ENCODE measurements at regions not wholly inside any gene's neighbourhood (a gene's known extent, or its start where the extent isn't known, plus 50 kb on each side); places are given as distances from the start of the nearest gene placed in this dataset.

DNA sequence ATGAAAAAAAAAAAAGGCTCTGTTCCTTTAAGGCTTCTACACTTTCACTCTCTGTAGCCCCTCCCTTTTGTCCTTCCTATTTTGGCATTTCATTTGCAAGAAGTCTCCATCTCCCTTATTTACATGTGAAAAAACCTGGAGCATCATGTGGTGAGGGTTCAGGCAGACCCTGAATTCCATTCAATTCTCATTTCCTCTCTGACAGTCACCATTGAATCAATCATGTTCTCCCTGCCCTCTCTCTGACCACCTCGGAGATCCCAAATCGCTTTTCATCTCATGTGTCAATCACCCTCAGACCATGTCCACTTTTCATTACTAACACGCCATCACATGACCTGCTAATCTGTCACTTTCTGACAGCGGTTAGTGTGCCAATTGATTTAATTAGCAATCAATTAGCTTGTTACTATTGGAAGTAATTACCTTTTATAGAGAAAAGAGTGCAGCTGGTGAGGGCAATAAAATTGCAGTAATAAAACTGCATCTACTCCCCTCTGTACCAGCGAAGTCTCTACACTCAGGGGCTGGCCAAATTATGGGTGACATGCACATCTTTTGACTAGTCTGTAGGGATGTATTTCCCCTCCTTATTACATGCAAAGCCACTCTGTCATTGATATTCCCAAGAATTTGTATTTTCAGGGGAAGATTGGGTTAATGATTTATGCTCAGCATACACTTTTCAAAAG is 317.4 kb downstream of the EN1 start:
- Histone ChIP-seq H2AK5ac (ENCODE audit: low read length) (no peak overlapping the region), H3K27ac (ENCODE audit: low read depth, low read length) (no peak overlapping the region), H3K23ac (ENCODE audit: low read length) (no peak overlapping the region), H2BK5ac (ENCODE audit: low read length) (no peak overlapping the region), H3K4me1 (ENCODE audit: control insufficient read depth, low read depth, low read length) (no peaks in the 10 kb centered on the region), H3K27me3 (ENCODE audit: insufficient read depth, low read length, poor library complexity) (no peaks in the 10 kb centered on the region), H3K9ac (ENCODE audit: low read length) (no peak overlapping the region), H4K5ac (ENCODE audit: low read length) (no peak overlapping the region), H4K8ac (ENCODE audit: low read depth, low read length) (no peak overlapping the region), H3K79me2 (ENCODE audit: control insufficient read depth, insufficient read depth, low read length) (no peaks in the 10 kb centered on the region), H3K4me3 (ENCODE audit: low read length) (no peak overlapping the region), H2BK15ac (replicated peaks; ENCODE audit: low read depth) (no peak overlapping the region), H3K56ac (ENCODE audit: low read length) (no peak overlapping the region), H3K4ac (ENCODE audit: low read depth, low read length) (no peak overlapping the region), H3K4me2 (ENCODE audit: low read length) (no peak overlapping the region), H3K18ac (ENCODE audit: low read length) (no peak overlapping the region), H3K79me1 (ENCODE audit: low read length) (no peaks in the 10 kb centered on the region), H2BK120ac (ENCODE audit: low read depth, low read length) (no peak overlapping the region), H3K36me3 (ENCODE audit: control insufficient read depth, insufficient read depth, low read length) (no peaks in the 10 kb centered on the region)
- WGBS (ENCODE audit: extremely low coverage, insufficient coverage, low lambda C conversion rate), result no CpG with 5 or more reads among the region's 5 CpGs
- peak; percentile 42 for DNase-seq

DNA sequence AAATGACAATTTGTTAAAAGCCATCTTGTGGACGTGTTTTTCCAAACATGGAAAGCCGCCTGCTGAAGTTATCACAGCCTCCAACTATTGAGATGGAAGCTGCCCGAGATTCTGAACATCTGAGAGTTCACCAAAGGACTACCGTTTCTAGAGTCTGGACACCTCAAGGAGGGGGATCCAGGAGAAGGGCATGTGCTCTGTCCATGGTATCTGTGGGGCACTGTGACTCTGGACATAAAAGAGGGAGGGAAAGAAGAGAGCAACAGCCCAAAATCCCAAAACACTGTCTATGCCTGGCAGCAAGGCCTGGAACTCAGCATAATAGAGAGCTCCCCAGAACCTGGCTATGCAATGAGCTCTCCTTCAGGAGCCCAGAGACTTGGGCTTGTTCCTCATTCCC is 319.9 kb downstream of the EN1 start:
- Histone ChIP-seq H4K8ac (ENCODE audit: low read depth, low read length) (no peak overlapping the region), H2BK15ac (replicated peaks; ENCODE audit: low read depth) (no peak overlapping the region), H3K27me3 (ENCODE audit: insufficient read depth, low read length, poor library complexity) (no peaks in the 10 kb centered on the region), H3K4me1 (ENCODE audit: control insufficient read depth, low read depth, low read length) (no peaks in the 10 kb centered on the region), H3K4ac (ENCODE audit: low read depth, low read length) (no peak overlapping the region), H2AK5ac (ENCODE audit: low read length) (no peak overlapping the region), H3K4me3 (ENCODE audit: low read length) (no peak overlapping the region), H3K23ac (ENCODE audit: low read length) (no peak overlapping the region), H4K5ac (ENCODE audit: low read length) (no peak overlapping the region), H2BK5ac (ENCODE audit: low read length) (no peak overlapping the region), H3K79me1 (ENCODE audit: low read length) (no peaks in the 10 kb centered on the region), H3K27ac (ENCODE audit: low read depth, low read length) (no peak overlapping the region), H3K4me2 (ENCODE audit: low read length) (no peak overlapping the region), H2BK120ac (ENCODE audit: low read depth, low read length) (no peak overlapping the region), H3K18ac (ENCODE audit: low read length) (no peak overlapping the region), H3K79me2 (ENCODE audit: control insufficient read depth, insufficient read depth, low read length) (no peaks in the 10 kb centered on the region), H3K9ac (ENCODE audit: low read length) (no peak overlapping the region), H3K36me3 (ENCODE audit: control insufficient read depth, insufficient read depth, low read length) (no peaks in the 10 kb centered on the region), H3K56ac (ENCODE audit: low read length) (no peak overlapping the region)
- no CpG with 5 or more reads among the region's 4 CpGs for WGBS (ENCODE audit: extremely low coverage, insufficient coverage, low lambda C conversion rate)
- DNase-seq, result peak; percentile 2

- H3K27me3 ChIP-seq (ENCODE audit: insufficient read depth, low read length, poor library complexity), result no peaks in the 10 kb centered on the region
- no peak overlapping the region for H4K5ac ChIP-seq (ENCODE audit: low read length)
- no peak overlapping the region for H3K23ac ChIP-seq (ENCODE audit: low read length)
- H3K79me1 ChIP-seq (ENCODE audit: low read length), result no peaks in the 10 kb centered on the region
- no peak overlapping the region for H4K8ac ChIP-seq (ENCODE audit: low read depth, low read length)
- no peaks in the 10 kb centered on the region for H3K4me1 ChIP-seq (ENCODE audit: control insufficient read depth, low read depth, low read length)
- H3K18ac ChIP-seq (ENCODE audit: low read length), result no peak overlapping the region
- H3K4ac ChIP-seq (ENCODE audit: low read depth, low read length), result no peak overlapping the region
- H3K27ac ChIP-seq (ENCODE audit: low read depth, low read length), result no peak overlapping the region
- H3K4me3 ChIP-seq (ENCODE audit: low read length), result no peak overlapping the region
- H3K79me2 ChIP-seq (ENCODE audit: control insufficient read depth, insufficient read depth, low read length), result no peaks in the 10 kb centered on the region
- no peak overlapping the region for H3K4me2 ChIP-seq (ENCODE audit: low read length)
- H2BK15ac ChIP-seq (replicated peaks; ENCODE audit: low read depth), result no peak overlapping the region
- no peak overlapping the region for H2BK120ac ChIP-seq (ENCODE audit: low read depth, low read length)
- no peak overlapping the region for H3K56ac ChIP-seq (ENCODE audit: low read length)
- no peaks in the 10 kb centered on the region for H3K36me3 ChIP-seq (ENCODE audit: control insufficient read depth, insufficient read depth, low read length)
- H2BK5ac ChIP-seq (ENCODE audit: low read length), result no peak overlapping the region
- DNase-seq, result no peak
- H2AK5ac ChIP-seq (ENCODE audit: low read length), result no peak overlapping the region
- H3K9ac ChIP-seq (ENCODE audit: low read length), result no peak overlapping the region
These were observed 322.1 kb downstream of the EN1 start for GRCh38 chr2:118525346-118525745.

DNA sequence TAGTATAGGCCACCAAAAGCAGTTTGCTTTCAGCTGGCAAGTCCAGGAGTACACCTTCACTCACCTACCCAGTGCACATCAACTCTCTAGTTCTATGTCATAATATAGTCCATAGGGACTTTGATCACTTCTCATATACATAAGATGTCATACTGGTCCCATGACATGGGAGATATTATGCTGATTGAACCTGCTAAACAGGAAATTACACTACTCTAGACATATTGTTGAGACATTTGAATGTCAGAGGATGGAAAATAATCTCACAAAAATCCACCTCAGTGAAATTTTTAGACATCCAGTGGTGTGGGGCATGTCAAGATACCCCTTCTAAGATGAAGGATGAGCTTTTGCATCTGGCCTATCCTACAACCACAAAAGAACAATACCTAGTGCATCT is 322.5 kb downstream of the EN1 start:
- Histone ChIP-seq H3K4me2 (ENCODE audit: low read length) (no peak overlapping the region), H3K79me1 (ENCODE audit: low read length) (no peaks in the 10 kb centered on the region), H3K4ac (ENCODE audit: low read depth, low read length) (no peak overlapping the region), H3K4me3 (ENCODE audit: low read length) (no peak overlapping the region), H3K56ac (ENCODE audit: low read length) (no peak overlapping the region), H3K18ac (ENCODE audit: low read length) (no peak overlapping the region), H2BK15ac (replicated peaks; ENCODE audit: low read depth) (no peak overlapping the region), H4K8ac (ENCODE audit: low read depth, low read length) (no peak overlapping the region), H3K79me2 (ENCODE audit: control insufficient read depth, insufficient read depth, low read length) (no peaks in the 10 kb centered on the region), H3K27me3 (ENCODE audit: insufficient read depth, low read length, poor library complexity) (no peaks in the 10 kb centered on the region), H2AK5ac (ENCODE audit: low read length) (no peak overlapping the region), H3K36me3 (ENCODE audit: control insufficient read depth, insufficient read depth, low read length) (no peaks in the 10 kb centered on the region), H2BK120ac (ENCODE audit: low read depth, low read length) (no peak overlapping the region), H2BK5ac (ENCODE audit: low read length) (no peak overlapping the region), H3K23ac (ENCODE audit: low read length) (no peak overlapping the region), H4K5ac (ENCODE audit: low read length) (no peak overlapping the region), H3K4me1 (ENCODE audit: control insufficient read depth, low read depth, low read length) (no peaks in the 10 kb centered on the region), H3K9ac (ENCODE audit: low read length) (no peak overlapping the region), H3K27ac (ENCODE audit: low read depth, low read length) (no peak overlapping the region)
- no peak for DNase-seq

DNA sequence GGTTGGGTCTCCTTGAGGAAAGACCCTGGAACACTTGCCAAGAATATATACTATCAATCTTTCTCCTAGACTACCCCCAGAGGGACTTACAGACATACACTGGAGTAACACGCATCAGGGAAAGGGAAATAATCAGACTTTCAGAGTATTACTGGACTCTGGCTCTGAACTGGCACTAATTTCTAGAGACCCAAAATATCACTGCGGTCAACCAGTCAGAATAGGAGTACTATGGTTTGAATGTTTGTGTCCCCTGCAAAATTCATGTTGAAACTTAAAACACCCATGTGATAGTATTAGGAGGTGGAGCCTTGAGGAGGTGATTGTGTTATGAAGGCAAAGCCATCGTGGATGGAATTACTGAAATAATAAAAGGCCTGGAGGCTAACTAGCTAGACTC is 323.7 kb downstream of the EN1 start:
- Histone ChIP-seq H2BK15ac (replicated peaks; ENCODE audit: low read depth) (no peak overlapping the region), H3K4me2 (ENCODE audit: low read length) (no peak overlapping the region), H4K8ac (ENCODE audit: low read depth, low read length) (no peak overlapping the region), H3K23ac (ENCODE audit: low read length) (no peak overlapping the region), H3K27ac (ENCODE audit: low read depth, low read length) (no peak overlapping the region), H3K18ac (ENCODE audit: low read length) (no peak overlapping the region), H3K4me1 (ENCODE audit: control insufficient read depth, low read depth, low read length) (no peaks in the 10 kb centered on the region), H3K27me3 (ENCODE audit: insufficient read depth, low read length, poor library complexity) (no peaks in the 10 kb centered on the region), H3K4ac (ENCODE audit: low read depth, low read length) (no peak overlapping the region), H2BK120ac (ENCODE audit: low read depth, low read length) (no peak overlapping the region), H3K9ac (ENCODE audit: low read length) (no peak overlapping the region), H3K56ac (ENCODE audit: low read length) (no peak overlapping the region), H3K79me1 (ENCODE audit: low read length) (no peaks in the 10 kb centered on the region), H2AK5ac (ENCODE audit: low read length) (no peak overlapping the region), H2BK5ac (ENCODE audit: low read length) (no peak overlapping the region), H3K79me2 (ENCODE audit: control insufficient read depth, insufficient read depth, low read length) (no peaks in the 10 kb centered on the region), H3K4me3 (ENCODE audit: low read length) (no peak overlapping the region), H4K5ac (ENCODE audit: low read length) (no peak overlapping the region), H3K36me3 (ENCODE audit: control insufficient read depth, insufficient read depth, low read length) (no peaks in the 10 kb centered on the region)
- no peak for DNase-seq
- WGBS (ENCODE audit: extremely low coverage, insufficient coverage, low lambda C conversion rate), result no CpG with 5 or more reads among the region's 3 CpGs

DNA sequence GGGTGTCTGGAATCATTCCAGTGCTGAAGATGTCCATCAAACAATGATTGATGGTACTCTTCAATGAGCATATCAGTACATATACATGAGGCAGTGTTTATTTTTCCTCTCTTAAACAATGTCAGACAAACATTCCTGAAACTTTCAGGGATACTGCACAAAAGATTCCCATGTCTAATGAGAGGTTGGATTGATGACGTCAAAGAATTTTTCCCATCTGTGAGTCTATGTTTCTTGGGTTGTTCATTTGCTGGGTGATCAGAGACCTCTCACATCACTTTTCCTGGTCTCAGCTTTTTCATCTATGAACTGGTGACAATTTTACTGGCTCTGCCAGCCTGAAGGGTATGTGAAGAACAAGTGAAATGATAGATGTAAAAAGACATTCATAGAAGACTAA is 325.5 kb downstream of the EN1 start:
- Histone ChIP-seq H3K23ac (ENCODE audit: low read length) (no peak overlapping the region), H2BK15ac (replicated peaks; ENCODE audit: low read depth) (no peak overlapping the region), H3K4me3 (ENCODE audit: low read length) (no peak overlapping the region), H2BK120ac (ENCODE audit: low read depth, low read length) (no peak overlapping the region), H3K79me2 (ENCODE audit: control insufficient read depth, insufficient read depth, low read length) (no peaks in the 10 kb centered on the region), H3K9ac (ENCODE audit: low read length) (no peak overlapping the region), H4K5ac (ENCODE audit: low read length) (no peak overlapping the region), H3K4ac (ENCODE audit: low read depth, low read length) (no peak overlapping the region), H3K27ac (ENCODE audit: low read depth, low read length) (no peak overlapping the region), H3K4me2 (ENCODE audit: low read length) (no peak overlapping the region), H3K79me1 (ENCODE audit: low read length) (no peaks in the 10 kb centered on the region), H3K4me1 (ENCODE audit: control insufficient read depth, low read depth, low read length) (no peaks in the 10 kb centered on the region), H3K27me3 (ENCODE audit: insufficient read depth, low read length, poor library complexity) (no peaks in the 10 kb centered on the region), H2BK5ac (ENCODE audit: low read length) (no peak overlapping the region), H3K36me3 (ENCODE audit: control insufficient read depth, insufficient read depth, low read length) (no peaks in the 10 kb centered on the region), H2AK5ac (ENCODE audit: low read length) (no peak overlapping the region), H3K56ac (ENCODE audit: low read length) (no peak overlapping the region), H3K18ac (ENCODE audit: low read length) (no peak overlapping the region), H4K8ac (ENCODE audit: low read depth, low read length) (no peak overlapping the region)
- WGBS (ENCODE audit: extremely low coverage, insufficient coverage, low lambda C conversion rate), result no CpG with 5 or more reads among the region's 1 CpG
- no peak for DNase-seq
